Activated CD8-positive, alpha-beta memory T cell treated with anti-CD3 and anti-CD28 coated beads, Interleukin-2, amount 50 U/mL, for 1 hour (primary cell): ENCODE measurements at regions not wholly inside any gene's neighbourhood (a gene's known extent, or its start where the extent isn't known, plus 50 kb on each side); places are given as distances from the start of the nearest gene placed in this dataset.

Experiments used
- DNase-seq: peaks from one replicate; pipeline ENCODE4 v3.0.0-alpha.2; 2020; ENCODE audit errors: extremely low read depth

DNA sequence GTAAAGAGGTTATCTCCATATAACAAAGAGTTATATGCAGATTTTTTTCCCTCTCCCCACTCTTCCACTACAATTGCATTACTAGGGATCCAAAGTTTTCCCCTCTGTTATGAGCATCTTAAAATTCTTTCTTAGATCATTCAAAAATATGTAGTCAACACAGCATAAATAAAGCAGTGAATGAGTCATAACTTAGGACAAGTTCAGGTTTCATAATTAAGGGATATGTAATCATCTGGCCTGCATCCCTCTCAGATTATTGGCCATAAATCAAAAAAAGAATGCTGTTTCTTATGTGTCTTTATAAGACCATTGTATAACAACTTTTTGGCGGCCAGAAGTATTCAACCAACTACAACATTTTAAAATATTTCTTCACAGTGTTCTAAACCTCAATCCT, 1526.1 kb downstream of the KCNT2 start:
- no peak for DNase-seq

- DNase-seq = no peak
Measured at GRCh38 chr1:195076682-195077081, 1531.6 kb downstream of the KCNT2 start.

DNA sequence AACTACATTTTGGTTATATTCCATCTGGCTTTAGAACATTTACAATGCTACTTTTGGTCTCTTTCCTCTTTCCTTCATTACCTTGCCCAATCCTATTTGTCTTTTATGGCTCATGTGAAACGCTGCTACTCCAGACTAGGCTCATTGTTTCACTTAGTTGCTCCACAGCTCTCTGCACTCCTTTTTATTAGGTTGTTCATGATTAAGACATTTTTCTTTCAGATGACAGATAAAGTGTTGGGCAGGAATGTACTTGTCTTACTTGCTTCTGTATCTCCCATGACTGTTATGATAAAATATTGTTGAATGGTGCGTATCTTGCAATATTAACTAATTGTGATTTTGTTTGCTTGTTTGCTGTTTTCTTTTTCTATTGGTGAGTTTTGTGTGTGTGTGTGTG, 1532.3 kb downstream of the KCNT2 start:
- no peak for DNase-seq

- DNase-seq = no peak
Measured at GRCh38 chr1:195071461-195071860, 1536.8 kb downstream of the KCNT2 start.

DNA sequence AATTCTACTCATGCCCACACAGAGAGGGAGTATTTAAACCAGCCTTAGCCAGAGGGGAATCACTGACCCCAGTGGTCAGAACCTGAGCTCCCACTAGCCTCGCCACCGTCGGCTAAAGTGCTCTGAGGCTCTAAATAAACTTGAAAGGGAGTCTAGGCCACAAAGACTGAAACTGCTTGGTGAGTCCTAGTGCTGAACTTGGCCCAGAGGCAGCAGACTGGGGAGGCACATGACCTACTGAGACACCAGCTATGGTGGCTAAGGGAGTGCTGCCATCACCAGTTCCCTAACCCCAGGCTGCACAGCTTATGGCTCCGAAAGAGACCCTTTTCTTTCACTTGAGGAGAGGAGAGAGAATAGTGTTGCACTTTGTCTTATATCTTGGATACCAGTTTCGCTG, 1542.8 kb downstream of the KCNT2 start:
- DNase-seq = no peak

- no peak for DNase-seq
Measured at GRCh38 chr1:195064358-195064757, 1543.9 kb downstream of the KCNT2 start.

DNA sequence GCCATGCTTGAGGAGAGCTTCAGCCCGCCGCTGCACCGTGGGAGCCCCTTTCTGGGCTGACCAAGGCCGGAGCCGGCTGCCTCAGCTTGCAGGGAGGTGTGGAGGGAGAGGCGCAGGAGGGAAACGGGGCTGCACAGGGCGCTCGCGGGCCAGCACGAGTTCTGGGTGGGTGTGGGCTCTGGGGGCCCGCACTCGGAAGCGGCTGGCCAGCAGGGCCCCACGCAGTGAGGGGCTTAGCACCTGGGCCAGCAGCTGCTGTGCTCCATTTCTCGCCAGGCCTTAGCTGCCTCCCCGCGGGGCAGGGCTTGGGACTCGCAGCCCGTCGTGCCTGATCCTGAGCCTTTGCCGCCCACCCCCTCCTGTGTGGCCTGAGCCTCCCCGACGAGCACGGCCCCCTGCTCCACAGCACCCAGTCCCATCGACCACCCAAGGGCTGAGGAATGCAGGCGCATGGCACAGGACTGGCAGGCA, 1554.0 kb downstream of the KCNT2 start:
- no peak for DNase-seq

GRCh38 chr1:195053478-195053877, 1554.8 kb downstream of the KCNT2 start:
- no peak for DNase-seq

- no peak for DNase-seq
Measured at GRCh38 chr1:195047772-195048171, 1560.5 kb downstream of the KCNT2 start.

GRCh38 chr1:195045072-195045471, 1563.2 kb downstream of the KCNT2 start:
- DNase-seq = no peak

GRCh38 chr1:195030793-195031192, 1577.4 kb downstream of the KCNT2 start:
- no peak for DNase-seq

DNA sequence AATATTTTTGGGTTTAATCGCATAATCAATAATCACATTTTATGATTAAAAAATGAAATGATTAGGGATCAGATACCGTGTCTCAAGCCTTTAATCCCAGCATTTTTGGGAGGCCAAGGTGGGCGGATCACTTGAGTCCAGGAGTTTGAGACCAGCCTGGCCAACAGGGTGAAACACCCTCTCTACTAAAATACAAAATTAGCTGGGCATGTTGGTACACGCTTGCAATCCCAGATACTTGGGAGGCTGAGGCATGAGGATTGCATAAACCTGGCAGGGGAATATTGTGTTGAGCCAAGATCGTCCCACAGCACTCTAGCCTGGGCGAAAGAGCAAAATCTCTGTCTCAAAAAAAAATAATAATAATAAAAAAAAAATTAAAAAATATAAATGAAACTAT, 1581.4 kb downstream of the KCNT2 start:
- no peak for DNase-seq

GRCh38 chr1:195019385-195019784, 1588.9 kb downstream of the KCNT2 start:
- DNase-seq = no peak

DNA sequence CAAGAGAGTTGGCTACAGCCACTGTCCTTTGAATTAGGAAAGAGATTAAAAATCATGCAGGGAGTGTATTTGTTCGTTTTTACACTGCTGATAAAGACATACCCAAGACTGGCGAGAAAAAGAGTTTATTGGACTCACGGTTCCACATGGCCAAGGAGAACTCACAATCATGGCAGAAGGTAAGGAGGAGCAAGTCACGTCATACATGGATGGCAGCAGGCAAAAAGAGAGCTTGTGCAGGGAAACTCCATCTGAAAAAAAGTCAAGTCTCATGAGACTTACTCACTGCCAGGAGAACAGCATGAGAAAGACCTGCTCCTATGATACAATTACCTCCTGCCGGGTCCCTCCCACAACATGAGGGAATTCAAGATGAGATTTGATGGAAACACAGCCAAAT, 1595.2 kb downstream of the KCNT2 start:
- no peak for DNase-seq

DNA sequence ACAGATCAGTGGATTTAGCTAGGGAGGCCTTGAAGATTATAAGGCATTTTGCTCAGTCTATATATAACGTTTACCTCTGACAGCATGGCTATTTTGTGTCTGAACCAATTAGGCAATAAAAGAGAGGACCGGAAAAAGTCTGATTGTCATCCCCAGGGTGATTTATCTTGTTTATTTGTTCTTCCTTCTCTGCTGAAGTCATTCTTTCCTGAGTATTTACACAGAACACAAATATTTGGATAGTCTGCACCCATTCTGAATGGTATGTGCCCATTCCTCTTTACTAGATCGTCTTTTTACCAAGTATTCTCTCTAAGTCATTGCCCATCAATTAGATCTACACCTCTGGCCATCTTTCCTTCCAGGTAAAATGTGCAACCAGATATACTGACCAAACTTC, 1602.9 kb downstream of the KCNT2 start:
- DNase-seq = no peak

- no peak for DNase-seq
Measured at GRCh38 chr1:194990483-194990882, 1617.8 kb downstream of the KCNT2 start.

GRCh38 chr1:194975913-194976312, 1632.3 kb downstream of the KCNT2 start:
- no peak for DNase-seq

- no peak for DNase-seq
Measured at GRCh38 chr1:194968916-194969315, 1639.3 kb downstream of the KCNT2 start.

- no peak for DNase-seq
Measured at GRCh38 chr1:194959795-194960194, 1648.4 kb downstream of the KCNT2 start.

DNA sequence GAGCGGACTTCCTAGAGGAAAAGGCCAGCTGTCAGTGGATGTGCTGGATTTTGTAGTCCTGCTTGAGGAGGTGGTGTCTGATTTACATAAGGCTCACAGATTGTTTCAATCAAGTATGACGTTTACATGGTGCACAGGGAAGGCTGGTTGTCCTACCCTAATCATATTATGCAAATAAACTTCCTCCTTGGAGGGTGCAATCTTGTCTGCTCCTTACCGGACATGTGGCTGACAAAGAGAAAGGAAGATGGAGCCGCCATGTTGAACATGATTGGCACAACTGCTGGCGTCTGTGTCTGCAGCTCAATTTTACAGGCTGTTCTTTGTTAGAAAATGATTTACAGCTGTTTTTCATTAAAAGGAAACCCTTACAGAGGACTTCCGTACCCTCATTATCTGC, 1656.1 kb downstream of the KCNT2 start:
- DNase-seq = no peak

GRCh38 chr1:194950584-194950983, 1657.7 kb downstream of the KCNT2 start:
- DNase-seq = no peak

GRCh38 chr1:194940336-194941030, 1667.8 kb downstream of the KCNT2 start:
- DNase-seq = no peak

GRCh38 chr1:194935864-194936263, 1672.4 kb downstream of the KCNT2 start:
- DNase-seq = no peak

DNA sequence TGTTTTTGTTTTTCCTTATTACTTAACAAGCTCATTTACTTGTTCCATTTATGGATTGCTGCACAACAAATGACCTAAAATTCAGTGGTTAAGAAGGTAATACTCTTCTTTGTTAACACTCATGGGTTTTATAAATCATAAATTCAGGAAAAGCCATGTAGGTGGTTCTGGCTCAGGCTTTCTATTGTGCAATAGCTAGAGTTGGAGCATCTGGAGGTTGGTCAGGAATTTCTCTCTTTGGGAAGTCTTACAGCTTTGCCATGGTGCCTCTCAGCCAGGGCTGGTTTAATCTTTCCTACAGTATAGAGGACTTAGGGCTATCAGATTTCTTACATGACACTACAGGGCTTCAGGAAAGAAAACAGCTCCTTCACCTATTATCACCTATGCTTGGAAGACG, 1677.1 kb downstream of the KCNT2 start:
- no peak for DNase-seq
